WTC11 (cell line): ENCODE measurements at regions not wholly inside any gene's neighbourhood (a gene's known extent, or its start where the extent isn't known, plus 50 kb on each side); places are given as distances from the start of the nearest gene placed in this dataset.

ENCODE experiments used
- ATAC-seq: fragments of 200-7000 bp; cut with Tn5 transposase; 2 replicates; pipeline ENCODE4 v1.10.0; 2021; ENCODE audit warnings: mild to moderate bottlenecking, moderate library complexity
- CTCF ChIA-PET: fragments of 300-600 bp; sonication (Branson Sonifier 250); formaldehyde crosslinking; loops from one replicate; lab custom pipeline; 2021; ENCODE audit warnings: antibody characterized with exemption; lab: Charles Lee
- POLR2A ChIA-PET: fragments of 350-600 bp; sonication (Branson Sonifier 250); formaldehyde crosslinking; loops from one replicate; lab custom pipeline; 2021; ENCODE audit warnings: antibody characterized with exemption; lab: Charles Lee
- DNase-seq: peaks from one replicate; pipeline ENCODE4 v3.0.0; 2021; ENCODE audit warnings: low spot score
- H3K27ac Mint-ChIP-seq: 2 replicates; pipeline ENCODE4 v1.8.0; 2021; ENCODE audit warnings: mixed read lengths
- H3K27me3 Mint-ChIP-seq: 2 replicates; pipeline ENCODE4 v1.8.0; 2021; ENCODE audit warnings: low read depth, mild to moderate bottlenecking, moderate library complexity, mixed read lengths
- H3K36me3 Mint-ChIP-seq: 2 replicates; pipeline ENCODE4 v1.8.0; 2021; ENCODE audit warnings: mixed read lengths
- H3K4me1 Mint-ChIP-seq: 2 replicates; pipeline ENCODE4 v1.8.0; 2022; ENCODE audit warnings: mixed read lengths
- H3K4me3 Mint-ChIP-seq: 2 replicates; pipeline ENCODE4 v1.8.0; 2021; ENCODE audit warnings: mild to moderate bottlenecking, moderate library complexity, mixed read lengths
- H3K9me3 Mint-ChIP-seq: 2 replicates; pipeline ENCODE4 v1.8.0; 2021; ENCODE audit warnings: mixed read lengths
- ATF1 ChIP-seq: sonication (generic); formaldehyde crosslinking; IDR thresholded peaks from 2 replicates; pipeline ENCODE4 v1.8.1; 2023; ENCODE audit warnings: mild to moderate bottlenecking, moderate library complexity, missing genetic modification reagents
- GRHL2 ChIP-seq: fragments of 250-450 bp; sonication (Bioruptor Pico); IDR thresholded peaks from 2 replicates; pipeline ENCODE4 v1.8.0; 2022; ENCODE audit warnings: mild to moderate bottlenecking, moderate library complexity; ENCODE audit not compliant: insufficient replicate concordance, severe bottlenecking
- MYBL2 ChIP-seq: sonication (generic); formaldehyde crosslinking; IDR thresholded peaks from 2 replicates; pipeline ENCODE4 v1.8.1; 2023; ENCODE audit warnings: mild to moderate bottlenecking, moderate library complexity, missing genetic modification reagents
- NR1H2 ChIP-seq: sonication (generic); formaldehyde crosslinking; IDR thresholded peaks from 2 replicates; pipeline ENCODE4 v1.9.0; 2021; ENCODE audit warnings: mild to moderate bottlenecking, moderate library complexity, missing genetic modification reagents
- RELA ChIP-seq: sonication (generic); formaldehyde crosslinking; IDR thresholded peaks from 2 replicates; pipeline ENCODE4 v1.8.1; 2022; ENCODE audit warnings: missing genetic modification reagents, mild to moderate bottlenecking, borderline replicate concordance
- SMAD4 ChIP-seq: sonication (generic); formaldehyde crosslinking; IDR thresholded peaks from 2 replicates; pipeline ENCODE4 v1.8.0; 2022; ENCODE audit warnings: mild to moderate bottlenecking, missing genetic modification reagents
- SP1 ChIP-seq: sonication (generic); formaldehyde crosslinking; conservative IDR thresholded peaks from 2 replicates; pipeline ENCODE4 v1.8.1; 2022; ENCODE audit warnings: missing genetic modification reagents
- TP53 ChIP-seq: sonication (generic); formaldehyde crosslinking; IDR thresholded peaks from 2 replicates; pipeline ENCODE4 v1.8.1; 2023; ENCODE audit warnings: mild to moderate bottlenecking, missing genetic modification reagents
- ZNF121 ChIP-seq: sonication (generic); formaldehyde crosslinking; IDR thresholded peaks from 2 replicates; pipeline ENCODE4 v1.8.0; 2023; ENCODE audit warnings: missing genetic modification reagents
- ZNF263 ChIP-seq: sonication (generic); formaldehyde crosslinking; IDR thresholded peaks from 2 replicates; pipeline ENCODE4 v1.8.1; 2022; ENCODE audit warnings: low read depth, mild to moderate bottlenecking, moderate library complexity, missing genetic modification reagents
- ZNF532 ChIP-seq: fragments of 250-450 bp; sonication (Bioruptor Pico); IDR thresholded peaks from 2 replicates; pipeline ENCODE4 v1.9.0; 2021; ENCODE audit warnings: mild to moderate bottlenecking, borderline replicate concordance
- TF ChIP-seq, protein P1 (sequence below): fragments of 250-450 bp; sonication (Bioruptor Pico); conservative IDR thresholded peaks from 2 replicates; pipeline ENCODE4 v1.9.0; 2021; ENCODE audit warnings: mild to moderate bottlenecking
- TF ChIP-seq, protein P2 (sequence below): sonication (generic); formaldehyde crosslinking; IDR thresholded peaks from 2 replicates; pipeline ENCODE4 v1.8.1; 2023; ENCODE audit warnings: mild to moderate bottlenecking, missing genetic modification reagents, moderate library complexity
- TF ChIP-seq, protein P3 (sequence below): sonication (generic); formaldehyde crosslinking; IDR thresholded peaks from 2 replicates; pipeline ENCODE4 v1.8.1; 2022; ENCODE audit warnings: missing genetic modification reagents, borderline replicate concordance
- TF ChIP-seq, protein P4 (sequence below): sonication (generic); formaldehyde crosslinking; conservative IDR thresholded peaks from 2 replicates; pipeline ENCODE4 v1.8.1; 2023; ENCODE audit warnings: mild to moderate bottlenecking, low read depth, missing genetic modification reagents, moderate library complexity
- TF ChIP-seq, protein P5 (sequence below): fragments of 250-450 bp; sonication (Bioruptor Pico); IDR thresholded peaks from 2 replicates; pipeline ENCODE4 v1.9.0; 2021; ENCODE audit warnings: mild to moderate bottlenecking

DNA sequence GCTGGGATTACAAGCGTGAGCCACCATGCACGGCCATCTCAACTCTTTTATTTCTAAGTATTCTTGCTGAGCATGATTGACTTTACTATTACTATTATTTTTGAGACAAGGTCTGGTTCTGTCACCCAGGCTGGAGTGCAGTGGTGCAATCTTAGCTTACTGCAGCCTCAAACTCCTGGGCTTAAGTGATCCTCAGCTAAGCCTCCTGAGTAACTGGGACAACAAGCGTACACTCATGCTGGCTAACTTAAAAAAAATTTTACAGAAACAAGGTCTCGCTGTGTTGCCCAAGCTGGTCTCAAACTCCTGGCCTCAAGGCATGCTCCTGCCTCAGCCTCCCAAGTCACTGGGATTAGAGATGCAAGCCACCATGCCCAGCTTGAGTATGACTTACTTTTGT lies 443.7 kb downstream of the ARHGEF28 start:
- no peak for DNase-seq
- ChIA-PET CTCF (no interaction called here), POLR2A (interaction anchor here (0.5 kb wide), 1 partner anchor 34 kb away, joined by 3 read pairs; no protein-coding TSS in a partner anchor)
- ATAC-seq, result no peak
- H3K4me3 Mint-ChIP-seq, result no peak overlapping the region
- H3K27ac Mint-ChIP-seq, result no peak overlapping the region
- TF ChIP-seq, protein P1, sequence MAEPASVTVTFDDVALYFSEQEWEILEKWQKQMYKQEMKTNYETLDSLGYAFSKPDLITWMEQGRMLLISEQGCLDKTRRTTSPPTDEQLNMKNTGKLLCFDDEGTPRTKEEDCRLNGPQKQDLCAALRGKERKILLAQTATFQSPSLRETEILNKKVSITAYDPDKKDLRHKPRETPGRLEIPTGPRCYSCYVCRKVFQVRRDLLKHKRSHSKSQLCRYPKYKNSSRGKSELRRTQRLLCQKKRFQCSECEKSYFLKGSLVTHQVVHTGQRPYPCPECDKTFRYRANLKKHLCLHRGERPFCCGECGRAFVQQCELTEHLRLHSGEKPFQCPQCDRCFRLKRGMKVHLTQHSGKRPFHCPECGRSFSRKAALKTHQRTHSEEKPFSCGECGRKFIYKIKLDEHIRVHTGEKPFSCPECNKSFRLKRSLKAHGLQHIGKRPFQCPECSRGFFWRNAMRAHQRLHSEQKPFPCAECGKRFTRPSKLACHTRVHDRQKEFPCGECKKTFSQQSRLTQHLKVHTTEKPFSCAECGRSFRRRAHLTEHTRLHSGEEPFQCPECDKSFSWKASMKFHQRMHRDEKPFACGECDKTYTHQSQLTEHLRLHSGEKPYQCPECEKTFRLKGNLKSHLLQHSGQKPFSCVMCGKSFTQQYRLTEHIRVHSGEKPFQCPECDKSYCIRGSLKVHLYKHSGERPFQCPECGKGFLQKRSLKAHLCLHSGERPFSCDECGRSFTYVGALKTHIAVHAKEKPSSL (CRISPR knock-in tag), result no peak
- TF ChIP-seq, protein P2, sequence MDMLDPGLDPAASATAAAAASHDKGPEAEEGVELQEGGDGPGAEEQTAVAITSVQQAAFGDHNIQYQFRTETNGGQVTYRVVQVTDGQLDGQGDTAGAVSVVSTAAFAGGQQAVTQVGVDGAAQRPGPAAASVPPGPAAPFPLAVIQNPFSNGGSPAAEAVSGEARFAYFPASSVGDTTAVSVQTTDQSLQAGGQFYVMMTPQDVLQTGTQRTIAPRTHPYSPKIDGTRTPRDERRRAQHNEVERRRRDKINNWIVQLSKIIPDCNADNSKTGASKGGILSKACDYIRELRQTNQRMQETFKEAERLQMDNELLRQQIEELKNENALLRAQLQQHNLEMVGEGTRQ, result no peak
- no peak for TF ChIP-seq SMAD4 (CRISPR knock-in tag)
- no peak for TF ChIP-seq ZNF263 (CRISPR knock-in tag)
- no peak for TF ChIP-seq MYBL2 (CRISPR knock-in tag)
- TF ChIP-seq, protein P3, sequence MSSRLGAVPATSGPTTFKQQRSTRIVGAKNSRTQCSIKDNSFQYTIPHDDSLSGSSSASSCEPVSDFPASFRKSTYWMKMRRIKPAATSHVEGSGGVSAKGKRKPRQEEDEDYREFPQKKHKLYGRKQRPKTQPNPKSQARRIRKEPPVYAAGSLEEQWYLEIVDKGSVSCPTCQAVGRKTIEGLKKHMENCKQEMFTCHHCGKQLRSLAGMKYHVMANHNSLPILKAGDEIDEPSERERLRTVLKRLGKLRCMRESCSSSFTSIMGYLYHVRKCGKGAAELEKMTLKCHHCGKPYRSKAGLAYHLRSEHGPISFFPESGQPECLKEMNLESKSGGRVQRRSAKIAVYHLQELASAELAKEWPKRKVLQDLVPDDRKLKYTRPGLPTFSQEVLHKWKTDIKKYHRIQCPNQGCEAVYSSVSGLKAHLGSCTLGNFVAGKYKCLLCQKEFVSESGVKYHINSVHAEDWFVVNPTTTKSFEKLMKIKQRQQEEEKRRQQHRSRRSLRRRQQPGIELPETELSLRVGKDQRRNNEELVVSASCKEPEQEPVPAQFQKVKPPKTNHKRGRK (CRISPR knock-in tag), result no peak
- no peak for TF ChIP-seq ZNF121 (CRISPR knock-in tag)
- no peak for TF ChIP-seq SP1 (CRISPR knock-in tag)
- TF ChIP-seq, protein P4, sequence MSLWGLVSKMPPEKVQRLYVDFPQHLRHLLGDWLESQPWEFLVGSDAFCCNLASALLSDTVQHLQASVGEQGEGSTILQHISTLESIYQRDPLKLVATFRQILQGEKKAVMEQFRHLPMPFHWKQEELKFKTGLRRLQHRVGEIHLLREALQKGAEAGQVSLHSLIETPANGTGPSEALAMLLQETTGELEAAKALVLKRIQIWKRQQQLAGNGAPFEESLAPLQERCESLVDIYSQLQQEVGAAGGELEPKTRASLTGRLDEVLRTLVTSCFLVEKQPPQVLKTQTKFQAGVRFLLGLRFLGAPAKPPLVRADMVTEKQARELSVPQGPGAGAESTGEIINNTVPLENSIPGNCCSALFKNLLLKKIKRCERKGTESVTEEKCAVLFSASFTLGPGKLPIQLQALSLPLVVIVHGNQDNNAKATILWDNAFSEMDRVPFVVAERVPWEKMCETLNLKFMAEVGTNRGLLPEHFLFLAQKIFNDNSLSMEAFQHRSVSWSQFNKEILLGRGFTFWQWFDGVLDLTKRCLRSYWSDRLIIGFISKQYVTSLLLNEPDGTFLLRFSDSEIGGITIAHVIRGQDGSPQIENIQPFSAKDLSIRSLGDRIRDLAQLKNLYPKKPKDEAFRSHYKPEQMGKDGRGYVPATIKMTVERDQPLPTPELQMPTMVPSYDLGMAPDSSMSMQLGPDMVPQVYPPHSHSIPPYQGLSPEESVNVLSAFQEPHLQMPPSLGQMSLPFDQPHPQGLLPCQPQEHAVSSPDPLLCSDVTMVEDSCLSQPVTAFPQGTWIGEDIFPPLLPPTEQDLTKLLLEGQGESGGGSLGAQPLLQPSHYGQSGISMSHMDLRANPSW, result no peak
- H3K36me3 Mint-ChIP-seq, result no peaks in the 10 kb centered on the region
- no peaks in the 10 kb centered on the region; the same call in 1 of the 2 replicates for H3K4me1 Mint-ChIP-seq
- H3K27me3 Mint-ChIP-seq, result no peaks in the 10 kb centered on the region
- H3K9me3 Mint-ChIP-seq, result no peaks in the 10 kb centered on the region

DNA sequence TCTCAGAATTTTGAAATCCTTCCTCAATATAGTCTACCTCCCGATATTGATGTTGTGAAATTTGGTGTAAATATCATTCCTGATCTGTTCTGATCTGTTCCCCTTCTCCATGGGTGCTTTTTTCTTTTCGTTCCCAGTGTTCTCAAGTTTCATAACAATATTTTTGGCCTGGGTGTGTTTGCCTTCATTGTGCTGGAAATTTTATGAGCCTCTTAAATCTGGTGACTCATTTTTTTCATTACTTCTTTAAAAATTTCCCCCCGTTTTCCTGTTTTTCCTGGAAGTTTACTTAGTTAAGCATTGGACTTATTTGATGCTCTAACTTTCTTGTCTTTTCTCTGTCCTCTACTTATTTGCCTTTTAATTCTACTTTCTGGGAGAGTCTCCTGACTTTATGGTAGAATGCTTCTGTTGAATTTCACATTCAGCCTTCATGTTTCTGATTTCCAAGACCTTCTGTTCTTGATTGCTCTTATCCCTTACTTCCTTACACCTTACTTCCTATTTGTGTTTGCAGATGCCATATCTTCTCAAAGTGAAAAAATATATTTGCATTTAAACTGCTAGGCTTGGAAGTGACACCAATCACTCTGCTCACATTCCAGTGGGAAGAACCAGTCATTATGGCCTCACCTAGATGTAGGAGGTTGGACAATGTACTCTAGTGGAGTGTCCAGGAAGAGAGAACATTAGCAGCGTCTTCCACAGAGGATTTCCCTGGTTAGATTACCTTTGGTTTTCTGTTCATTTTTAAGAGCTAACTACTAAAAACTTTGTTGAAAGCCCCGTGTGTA lies 441.9 kb downstream of the ARHGEF28 start:
- no peak for TF ChIP-seq SMAD4 (CRISPR knock-in tag)
- no peak for TF ChIP-seq GRHL2 (CRISPR knock-in tag)
- no peak for TF ChIP-seq RELA (CRISPR knock-in tag)
- TF ChIP-seq, protein P2, result no peak
- TF ChIP-seq NR1H2 (CRISPR knock-in tag), result no peak
- ChIA-PET POLR2A (no interaction called here), CTCF (no interaction called here)
- ATAC-seq, result no peak
- no peak overlapping the region for H3K4me3 Mint-ChIP-seq
- no peaks in the 10 kb centered on the region for H3K9me3 Mint-ChIP-seq
- H3K27me3 Mint-ChIP-seq, result no peaks in the 10 kb centered on the region
- no peak for DNase-seq
- no peaks in the 10 kb centered on the region for H3K36me3 Mint-ChIP-seq
- no peak overlapping the region for H3K27ac Mint-ChIP-seq
- no peaks in the 10 kb centered on the region; the same call in 1 of the 2 replicates for H3K4me1 Mint-ChIP-seq

DNA sequence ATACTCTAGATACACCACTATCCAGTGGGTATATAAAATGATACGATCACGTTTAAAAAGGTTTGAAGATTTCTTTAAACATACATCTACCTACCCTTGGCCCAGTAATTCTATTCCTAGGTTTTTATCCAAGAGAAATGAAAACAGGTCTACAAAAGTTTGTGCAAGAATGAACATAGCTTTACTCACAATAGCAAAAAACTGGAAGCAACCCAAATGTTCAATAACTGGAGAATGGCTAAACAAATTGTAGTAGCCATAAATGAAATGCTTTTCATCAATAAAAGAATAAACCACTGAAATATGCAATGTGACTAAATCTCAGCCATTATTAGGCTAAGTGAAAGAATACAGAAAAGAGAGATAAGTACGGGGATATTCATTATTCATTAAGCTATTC lies 438.9 kb downstream of the ARHGEF28 start:
- H3K27me3 Mint-ChIP-seq, result no peaks in the 10 kb centered on the region
- no peaks in the 10 kb centered on the region for H3K9me3 Mint-ChIP-seq
- ChIA-PET POLR2A (no interaction called here), CTCF (interaction anchor here (0.9 kb wide), 1 partner anchor 9 kb away, joined by 4 read pairs; no protein-coding TSS in a partner anchor)
- no peak for ATAC-seq
- H3K27ac Mint-ChIP-seq, result no peak overlapping the region
- no peak for DNase-seq
- H3K36me3 Mint-ChIP-seq, result no peaks in the 10 kb centered on the region
- H3K4me1 Mint-ChIP-seq, result no peaks in the 10 kb centered on the region
- no peak overlapping the region for H3K4me3 Mint-ChIP-seq
- no peak for TF ChIP-seq ATF1 (CRISPR knock-in tag)
- TF ChIP-seq TP53, result no peak
- no peak for TF ChIP-seq ZNF532 (CRISPR knock-in tag)
- TF ChIP-seq, protein P2, result no peak
- TF ChIP-seq, protein P5, sequence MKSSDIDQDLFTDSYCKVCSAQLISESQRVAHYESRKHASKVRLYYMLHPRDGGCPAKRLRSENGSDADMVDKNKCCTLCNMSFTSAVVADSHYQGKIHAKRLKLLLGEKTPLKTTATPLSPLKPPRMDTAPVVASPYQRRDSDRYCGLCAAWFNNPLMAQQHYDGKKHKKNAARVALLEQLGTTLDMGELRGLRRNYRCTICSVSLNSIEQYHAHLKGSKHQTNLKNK, result no peak
